Mononuclear cell (primary cell): ENCODE measurements at regions not wholly inside any gene's neighbourhood (a gene's known extent, or its start where the extent isn't known, plus 50 kb on each side); places are given as distances from the start of the nearest gene placed in this dataset.
"Not testable (repeated sequence)": the region's sequence is repeated elsewhere in the genome, so short reads cannot be mapped to it uniquely, and the experiment has no call there.

ENCODE experiments used
- H3K27me3 ChIP-seq: 2 replicates; pipeline ENCODE4 v1.6.0; 2011; ENCODE audit warnings: low read length, control low read depth; ENCODE audit not compliant: insufficient read depth
- H3K4me1 ChIP-seq: 2 replicates; pipeline ENCODE4 v1.5.1; 2011; ENCODE audit warnings: mild to moderate bottlenecking, low read length, control low read depth; ENCODE audit not compliant: insufficient read depth
- H3K4me3 ChIP-seq: 2 replicates; pipeline ENCODE4 v1.5.1; 2011; ENCODE audit warnings: mild to moderate bottlenecking, low read length, moderate library complexity
- H3K9me3 ChIP-seq: 2 replicates; pipeline ENCODE4 v1.5.1; 2011; ENCODE audit warnings: low read depth, mild to moderate bottlenecking, control low read depth, low read length

GRCh38 chr14:71358932-71359421 lies 451.7 kb downstream of the PCNX1 start:
- not testable (repeated sequence) for H3K27me3 ChIP-seq, H3K4me3 ChIP-seq, H3K9me3 ChIP-seq
- H3K4me1 ChIP-seq = peaks cover 64% of the 10 kb centered on the region

- Histone ChIP-seq H3K9me3 (no peaks in the 10 kb centered on the region), H3K27me3 (no peaks in the 10 kb centered on the region), H3K4me3 (no peak overlapping the region), H3K4me1 (peaks cover 72% of the 10 kb centered on the region)
Measured at GRCh38 chr14:71359823-71360222, 452.6 kb downstream of the PCNX1 start.

GRCh38 chr14:71361336-71361735 lies 454.1 kb downstream of the PCNX1 start:
- Histone ChIP-seq H3K4me3 (no peak overlapping the region), H3K9me3 (no peaks in the 10 kb centered on the region), H3K27me3 (no peaks in the 10 kb centered on the region), H3K4me1 (peaks cover 74% of the 10 kb centered on the region)

- Histone ChIP-seq H3K27me3 (no peaks in the 10 kb centered on the region), H3K4me3 (no peak overlapping the region), H3K4me1 (peaks cover 72% of the 10 kb centered on the region), H3K9me3 (no peaks in the 10 kb centered on the region)
Measured at GRCh38 chr14:71361874-71362273, 454.6 kb downstream of the PCNX1 start.

- Histone ChIP-seq H3K4me3 (no peak overlapping the region), H3K4me1 (peaks cover 68% of the 10 kb centered on the region), H3K9me3 (no peaks in the 10 kb centered on the region), H3K27me3 (no peaks in the 10 kb centered on the region)
Measured at GRCh38 chr14:71362282-71362681, 455.0 kb downstream of the PCNX1 start.

GRCh38 chr14:71362920-71363584 lies 455.8 kb downstream of the PCNX1 start:
- Histone ChIP-seq H3K27me3 (no peaks in the 10 kb centered on the region), H3K9me3 (no peaks in the 10 kb centered on the region), H3K4me1 (peaks cover 63% of the 10 kb centered on the region), H3K4me3 (no peak overlapping the region)

GRCh38 chr14:71363946-71364925 lies 457.0 kb downstream of the PCNX1 start:
- H3K27me3 ChIP-seq = no peaks in the 10 kb centered on the region
- H3K4me3 ChIP-seq = no peak overlapping the region
- H3K4me1 ChIP-seq = peaks cover 55% of the 10 kb centered on the region
- H3K9me3 ChIP-seq = no peaks in the 10 kb centered on the region

- no peak overlapping the region for H3K4me3 ChIP-seq
- peaks cover 45% of the 10 kb centered on the region for H3K4me1 ChIP-seq
- no peaks in the 10 kb centered on the region for H3K27me3 ChIP-seq
- H3K9me3 ChIP-seq = no peaks in the 10 kb centered on the region
Measured at GRCh38 chr14:71365361-71365760, 458.1 kb downstream of the PCNX1 start.

- H3K27me3 ChIP-seq = no peaks in the 10 kb centered on the region
- H3K4me3 ChIP-seq = no peak overlapping the region
- H3K9me3 ChIP-seq = no peaks in the 10 kb centered on the region
- H3K4me1 ChIP-seq = peaks cover 37% of the 10 kb centered on the region
Measured at GRCh38 chr14:71366861-71367260, 459.6 kb downstream of the PCNX1 start.

- Histone ChIP-seq H3K27me3 (no peaks in the 10 kb centered on the region), H3K9me3 (no peaks in the 10 kb centered on the region), H3K4me3 (no peak overlapping the region), H3K4me1 (peaks cover 14% of the 10 kb centered on the region)
Measured at GRCh38 chr14:71371711-71372396, 464.6 kb downstream of the PCNX1 start.

GRCh38 chr14:71372411-71372838 lies 465.2 kb downstream of the PCNX1 start:
- H3K4me3 ChIP-seq = no peak overlapping the region
- H3K27me3 ChIP-seq = no peaks in the 10 kb centered on the region
- H3K9me3 ChIP-seq = no peaks in the 10 kb centered on the region
- peaks cover 14% of the 10 kb centered on the region for H3K4me1 ChIP-seq

GRCh38 chr14:71373773-71374172 lies 466.5 kb downstream of the PCNX1 start:
- Histone ChIP-seq H3K4me1 (peaks cover 15% of the 10 kb centered on the region), H3K9me3 (no peaks in the 10 kb centered on the region)

GRCh38 chr14:71374989-71375388 lies 467.7 kb downstream of the PCNX1 start:
- H3K27me3 ChIP-seq = no peaks in the 10 kb centered on the region
- H3K4me3 ChIP-seq = no peak overlapping the region
- no peaks in the 10 kb centered on the region for H3K9me3 ChIP-seq
- peaks cover 23% of the 10 kb centered on the region for H3K4me1 ChIP-seq

More at GRCh38 chr14:71373773-71374172, 466.5 kb downstream of the PCNX1 start:
- H3K4me3 ChIP-seq = no peak overlapping the region
- H3K27me3 ChIP-seq = no peaks in the 10 kb centered on the region

GRCh38 chr14:71377099-71377498 lies 469.8 kb downstream of the PCNX1 start:
- Histone ChIP-seq H3K27me3 (no peaks in the 10 kb centered on the region), H3K4me1 (peaks cover 18% of the 10 kb centered on the region), H3K9me3 (no peaks in the 10 kb centered on the region), H3K4me3 (no peak overlapping the region)

GRCh38 chr14:71380271-71380670 lies 473.0 kb downstream of the PCNX1 start:
- Histone ChIP-seq H3K27me3 (no peaks in the 10 kb centered on the region), H3K4me1 (peaks cover 9% of the 10 kb centered on the region), H3K9me3 (no peaks in the 10 kb centered on the region), H3K4me3 (no peak overlapping the region)
